Endothelial cell (in vitro differentiated cells): ENCODE measurements at regions not wholly inside any gene's neighbourhood (a gene's known extent, or its start where the extent isn't known, plus 50 kb on each side); places are given as distances from the start of the nearest gene placed in this dataset.

Source experiments
- DNase-seq: peaks from one replicate; pipeline ENCODE4 v3.0.0; 2021; ENCODE audit warnings: low spot score
- H3K27ac Mint-ChIP-seq: one replicate; pipeline ENCODE4 v1.8.0; 2021; ENCODE audit warnings: mixed read lengths, inconsistent platforms; ENCODE audit not compliant: unreplicated experiment
- H3K27me3 Mint-ChIP-seq: one replicate; pipeline ENCODE4 v1.8.0; 2021; ENCODE audit warnings: mild to moderate bottlenecking, moderate library complexity, mixed read lengths, inconsistent platforms; ENCODE audit not compliant: unreplicated experiment
- H3K36me3 Mint-ChIP-seq: one replicate; pipeline ENCODE4 v1.8.0; 2021; ENCODE audit warnings: mild to moderate bottlenecking, low read depth, mixed read lengths, inconsistent platforms; ENCODE audit not compliant: unreplicated experiment
- H3K4me1 Mint-ChIP-seq: one replicate; pipeline ENCODE4 v1.8.0; 2021; ENCODE audit warnings: mild to moderate bottlenecking, mixed read lengths, inconsistent platforms; ENCODE audit not compliant: unreplicated experiment
- H3K4me3 Mint-ChIP-seq: one replicate; pipeline ENCODE4 v1.8.0; 2021; ENCODE audit warnings: mild to moderate bottlenecking, mixed read lengths, inconsistent platforms; ENCODE audit not compliant: unreplicated experiment
- H3K9me3 Mint-ChIP-seq: one replicate; pipeline ENCODE4 v1.8.0; 2021; ENCODE audit warnings: mixed read lengths, inconsistent platforms; ENCODE audit not compliant: unreplicated experiment
- TF ChIP-seq, protein P1 (sequence below): fragments of 200-600 bp; sonication (generic); IDR thresholded peaks from one replicate; pipeline ENCODE4 v1.5.0; 2021; ENCODE audit warnings: antibody characterized with exemption; ENCODE audit not compliant: unreplicated experiment

GRCh38 chr5:5985332-5985731 lies 393.0 kb downstream of the MED10 start:
- Mint-ChIP-seq H3K27ac (no peak overlapping the region), H3K27me3 (peaks cover 1% of the 10 kb centered on the region), H3K9me3 (no peaks in the 10 kb centered on the region), H3K4me1 (no peaks in the 10 kb centered on the region), H3K36me3 (no peaks in the 10 kb centered on the region), H3K4me3 (no peak overlapping the region)
- no peak for DNase-seq
- TF ChIP-seq, protein P1, sequence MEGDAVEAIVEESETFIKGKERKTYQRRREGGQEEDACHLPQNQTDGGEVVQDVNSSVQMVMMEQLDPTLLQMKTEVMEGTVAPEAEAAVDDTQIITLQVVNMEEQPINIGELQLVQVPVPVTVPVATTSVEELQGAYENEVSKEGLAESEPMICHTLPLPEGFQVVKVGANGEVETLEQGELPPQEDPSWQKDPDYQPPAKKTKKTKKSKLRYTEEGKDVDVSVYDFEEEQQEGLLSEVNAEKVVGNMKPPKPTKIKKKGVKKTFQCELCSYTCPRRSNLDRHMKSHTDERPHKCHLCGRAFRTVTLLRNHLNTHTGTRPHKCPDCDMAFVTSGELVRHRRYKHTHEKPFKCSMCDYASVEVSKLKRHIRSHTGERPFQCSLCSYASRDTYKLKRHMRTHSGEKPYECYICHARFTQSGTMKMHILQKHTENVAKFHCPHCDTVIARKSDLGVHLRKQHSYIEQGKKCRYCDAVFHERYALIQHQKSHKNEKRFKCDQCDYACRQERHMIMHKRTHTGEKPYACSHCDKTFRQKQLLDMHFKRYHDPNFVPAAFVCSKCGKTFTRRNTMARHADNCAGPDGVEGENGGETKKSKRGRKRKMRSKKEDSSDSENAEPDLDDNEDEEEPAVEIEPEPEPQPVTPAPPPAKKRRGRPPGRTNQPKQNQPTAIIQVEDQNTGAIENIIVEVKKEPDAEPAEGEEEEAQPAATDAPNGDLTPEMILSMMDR, result no peak

GRCh38 chr5:5983261-5983980 lies 394.9 kb downstream of the MED10 start:
- H3K4me3 Mint-ChIP-seq, result no peak overlapping the region
- H3K9me3 Mint-ChIP-seq, result no peaks in the 10 kb centered on the region
- no peak overlapping the region for H3K27ac Mint-ChIP-seq
- no peaks in the 10 kb centered on the region for H3K4me1 Mint-ChIP-seq
- TF ChIP-seq, protein P1, result no peak
- H3K36me3 Mint-ChIP-seq, result no peaks in the 10 kb centered on the region
- peaks cover 1% of the 10 kb centered on the region for H3K27me3 Mint-ChIP-seq
- no peak for DNase-seq

GRCh38 chr5:5981562-5981961 lies 396.8 kb downstream of the MED10 start:
- H3K4me3 Mint-ChIP-seq, result no peak overlapping the region
- H3K27ac Mint-ChIP-seq, result no peak overlapping the region

GRCh38 chr5:5980538-5980895 lies 397.8 kb downstream of the MED10 start:
- Mint-ChIP-seq H3K27me3 (peaks cover under 1% of the 10 kb centered on the region), H3K27ac (no peak overlapping the region), H3K9me3 (no peaks in the 10 kb centered on the region), H3K36me3 (no peaks in the 10 kb centered on the region), H3K4me3 (no peak overlapping the region), H3K4me1 (no peaks in the 10 kb centered on the region)
- no peak for DNase-seq
- TF ChIP-seq, protein P1, result no peak

More at GRCh38 chr5:5981562-5981961, 396.8 kb downstream of the MED10 start:
- Mint-ChIP-seq H3K27me3 (peaks cover 1% of the 10 kb centered on the region), H3K9me3 (no peaks in the 10 kb centered on the region), H3K36me3 (no peaks in the 10 kb centered on the region), H3K4me1 (no peaks in the 10 kb centered on the region)
- TF ChIP-seq, protein P1, result no peak
- DNase-seq, result no peak

- TF ChIP-seq, protein P1, result no peak
- no peak overlapping the region for H3K4me3 Mint-ChIP-seq
- no peaks in the 10 kb centered on the region for H3K27me3 Mint-ChIP-seq
- H3K4me1 Mint-ChIP-seq, result no peaks in the 10 kb centered on the region
- DNase-seq, result no peak
- no peak overlapping the region for H3K27ac Mint-ChIP-seq
- H3K9me3 Mint-ChIP-seq, result no peaks in the 10 kb centered on the region
- H3K36me3 Mint-ChIP-seq, result no peaks in the 10 kb centered on the region
These were observed 398.4 kb downstream of the MED10 start for GRCh38 chr5:5979761-5980537.
